ENCODE measurements at regions not wholly inside any gene's neighbourhood (a gene's known extent, or its start where the extent isn't known, plus 50 kb on each side); places are given as distances from the start of the nearest gene placed in this dataset.

DNA sequence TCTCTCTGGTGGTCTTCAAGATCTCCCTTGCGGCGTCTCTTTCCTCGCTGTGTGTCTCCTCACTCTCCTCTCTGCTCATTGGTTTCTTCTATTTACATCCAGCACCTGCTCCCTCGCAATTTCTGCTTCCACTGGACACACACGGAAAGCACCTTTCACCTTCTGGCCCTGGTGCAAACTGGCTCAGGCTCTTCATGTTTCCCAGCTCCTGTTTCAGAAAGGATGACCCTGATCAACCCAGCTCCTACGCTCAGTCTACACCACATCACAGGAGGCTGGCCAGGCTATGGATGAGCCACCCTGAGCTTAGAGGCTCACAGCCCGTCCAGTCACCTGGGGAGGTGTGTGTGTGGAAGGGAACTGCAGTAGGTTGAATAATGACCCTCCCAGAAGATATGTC, 72.7 kb downstream of the MCFD2 start:
- TF ChIP-seq, protein P1, sequence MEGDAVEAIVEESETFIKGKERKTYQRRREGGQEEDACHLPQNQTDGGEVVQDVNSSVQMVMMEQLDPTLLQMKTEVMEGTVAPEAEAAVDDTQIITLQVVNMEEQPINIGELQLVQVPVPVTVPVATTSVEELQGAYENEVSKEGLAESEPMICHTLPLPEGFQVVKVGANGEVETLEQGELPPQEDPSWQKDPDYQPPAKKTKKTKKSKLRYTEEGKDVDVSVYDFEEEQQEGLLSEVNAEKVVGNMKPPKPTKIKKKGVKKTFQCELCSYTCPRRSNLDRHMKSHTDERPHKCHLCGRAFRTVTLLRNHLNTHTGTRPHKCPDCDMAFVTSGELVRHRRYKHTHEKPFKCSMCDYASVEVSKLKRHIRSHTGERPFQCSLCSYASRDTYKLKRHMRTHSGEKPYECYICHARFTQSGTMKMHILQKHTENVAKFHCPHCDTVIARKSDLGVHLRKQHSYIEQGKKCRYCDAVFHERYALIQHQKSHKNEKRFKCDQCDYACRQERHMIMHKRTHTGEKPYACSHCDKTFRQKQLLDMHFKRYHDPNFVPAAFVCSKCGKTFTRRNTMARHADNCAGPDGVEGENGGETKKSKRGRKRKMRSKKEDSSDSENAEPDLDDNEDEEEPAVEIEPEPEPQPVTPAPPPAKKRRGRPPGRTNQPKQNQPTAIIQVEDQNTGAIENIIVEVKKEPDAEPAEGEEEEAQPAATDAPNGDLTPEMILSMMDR (IDR thresholded peaks at IDR 0.05; ENCODE audit: insufficient read depth, low read length, missing control alignments), result no peak
- no peak for DNase-seq (ENCODE audit: low read depth, low spot score)
- CTCF ChIA-PET, result no interaction called here
- H3K4me3 ChIP-seq (ENCODE audit: low read depth, low read length), result no peak overlapping the region
- POLR2A ChIA-PET, result no interaction called here

DNA sequence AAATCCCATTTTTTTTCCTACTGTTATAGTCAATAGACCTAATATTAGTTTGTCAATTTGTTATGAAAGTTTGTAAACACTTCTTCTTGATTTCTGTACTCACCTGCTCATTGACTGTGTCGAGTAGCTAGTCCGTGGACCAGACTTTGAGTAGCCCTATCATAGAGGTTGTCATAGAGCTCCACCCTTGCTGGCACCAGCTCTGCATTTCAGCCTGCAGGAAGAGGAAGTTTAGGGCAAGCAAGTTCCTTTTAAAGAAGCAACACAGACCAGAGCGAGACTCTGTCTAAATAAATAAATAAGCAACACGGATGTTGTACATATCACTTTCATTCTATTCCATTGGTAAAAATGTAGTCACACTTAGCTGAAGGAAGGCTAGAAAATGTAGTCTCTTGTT, 74.0 kb downstream of the MCFD2 start:
- POLR2A ChIA-PET, result interaction anchor here (0.6 to 0.7 kb wide), 2 partner anchors 296 to 321 kb away, joined by 3 read pairs; no protein-coding TSS in a partner anchor
- no peak overlapping the region for H3K4me3 ChIP-seq (ENCODE audit: low read depth, low read length)
- TF ChIP-seq, protein P1 (IDR thresholded peaks at IDR 0.05; ENCODE audit: insufficient read depth, low read length, missing control alignments), result no peak
- CTCF ChIA-PET, result interaction anchor here (0.6 to 1.4 kb wide), 3 partner anchors 61 to 65 kb away, joined by 3 read pairs; no protein-coding TSS in a partner anchor
- DNase-seq (ENCODE audit: low read depth, low spot score), result no peak

DNA sequence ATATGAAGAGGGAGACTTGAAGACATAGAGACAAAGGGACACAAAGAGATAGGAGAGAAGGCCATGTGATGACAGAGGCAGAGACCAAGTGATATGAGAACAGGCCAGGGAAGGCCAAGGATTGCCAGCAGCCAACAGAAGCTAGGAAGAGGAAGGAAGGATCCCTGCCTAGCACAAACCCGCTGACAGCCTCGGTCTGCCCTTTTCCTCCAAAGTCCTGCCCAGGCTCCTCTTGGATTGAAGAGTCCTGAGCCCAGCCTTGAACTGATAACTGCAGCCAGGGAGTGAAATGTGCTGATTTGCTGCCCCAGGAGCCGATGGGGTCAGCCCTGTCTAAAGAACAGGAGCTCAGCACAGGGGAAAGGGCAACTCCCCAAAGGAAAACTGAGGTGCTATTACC, 76.6 kb downstream of the MCFD2 start:
- CTCF ChIA-PET, result interaction anchor here (0.7 to 1.2 kb wide), 4 partner anchors 9 to 189 kb away, joined by 3 to 4 read pairs (median 3); no protein-coding TSS in a partner anchor
- no peak for DNase-seq (ENCODE audit: low read depth, low spot score)
- TF ChIP-seq, protein P1 (IDR thresholded peaks at IDR 0.05; ENCODE audit: insufficient read depth, low read length, missing control alignments), result no peak
- POLR2A ChIA-PET, result no interaction called here
- H3K4me3 ChIP-seq (ENCODE audit: low read depth, low read length), result no peak overlapping the region

DNA sequence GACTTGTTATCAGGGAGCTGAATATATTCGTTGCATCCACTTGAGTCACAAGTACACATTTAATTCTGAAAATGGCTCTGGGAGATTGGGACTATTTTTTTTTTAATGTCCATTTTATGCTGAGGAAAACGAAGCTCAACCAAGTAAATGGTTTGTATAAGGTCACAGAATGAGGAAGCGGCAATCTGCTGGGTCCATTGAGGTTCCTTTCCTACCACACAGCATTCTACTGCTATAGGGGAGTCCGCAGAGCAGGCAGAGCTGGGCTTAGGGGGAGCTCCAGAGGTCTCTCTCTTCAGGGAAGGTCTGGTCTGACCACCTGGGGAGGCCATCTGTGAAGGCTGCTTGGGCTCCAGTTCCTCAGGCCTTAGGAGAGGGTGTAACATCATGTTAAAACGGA, 77.9 kb downstream of the MCFD2 start:
- no peak overlapping the region for H3K4me3 ChIP-seq (ENCODE audit: low read depth, low read length)
- ChIA-PET POLR2A (no interaction called here), CTCF (interaction anchor here (1.5 kb wide), 1 partner anchor 23 kb away, joined by 3 read pairs; no protein-coding TSS in a partner anchor)
- TF ChIP-seq, protein P1 (IDR thresholded peaks at IDR 0.05; ENCODE audit: insufficient read depth, low read length, missing control alignments), result no peak
- no peak for DNase-seq (ENCODE audit: low read depth, low spot score)

DNA sequence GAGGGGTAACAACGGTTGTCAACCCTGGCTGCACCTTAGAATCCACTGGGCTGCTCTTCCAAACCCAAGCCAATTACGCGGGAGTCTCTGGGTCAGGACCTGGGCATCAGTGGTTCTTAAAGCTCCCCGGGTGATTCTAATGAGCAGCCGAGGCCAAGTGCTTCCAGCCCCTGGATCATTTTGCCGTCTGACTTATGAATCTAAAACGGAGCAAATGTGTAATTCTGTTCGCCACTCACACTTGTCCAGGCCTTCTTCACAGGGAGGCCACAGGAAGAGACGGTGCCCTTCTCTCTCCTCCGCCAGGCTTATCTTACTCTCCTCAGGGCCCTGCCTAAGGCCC, 78.5 kb downstream of the MCFD2 start:
- ChIA-PET CTCF (interaction anchor here (1.5 kb wide), 1 partner anchor 23 kb away, joined by 3 read pairs; no protein-coding TSS in a partner anchor), POLR2A (no interaction called here)
- H3K4me3 ChIP-seq (ENCODE audit: low read depth, low read length), result no peak overlapping the region
- DNase-seq (ENCODE audit: low read depth, low spot score), result no peak
- TF ChIP-seq, protein P1 (IDR thresholded peaks at IDR 0.05; ENCODE audit: insufficient read depth, low read length, missing control alignments), result no peak

DNA sequence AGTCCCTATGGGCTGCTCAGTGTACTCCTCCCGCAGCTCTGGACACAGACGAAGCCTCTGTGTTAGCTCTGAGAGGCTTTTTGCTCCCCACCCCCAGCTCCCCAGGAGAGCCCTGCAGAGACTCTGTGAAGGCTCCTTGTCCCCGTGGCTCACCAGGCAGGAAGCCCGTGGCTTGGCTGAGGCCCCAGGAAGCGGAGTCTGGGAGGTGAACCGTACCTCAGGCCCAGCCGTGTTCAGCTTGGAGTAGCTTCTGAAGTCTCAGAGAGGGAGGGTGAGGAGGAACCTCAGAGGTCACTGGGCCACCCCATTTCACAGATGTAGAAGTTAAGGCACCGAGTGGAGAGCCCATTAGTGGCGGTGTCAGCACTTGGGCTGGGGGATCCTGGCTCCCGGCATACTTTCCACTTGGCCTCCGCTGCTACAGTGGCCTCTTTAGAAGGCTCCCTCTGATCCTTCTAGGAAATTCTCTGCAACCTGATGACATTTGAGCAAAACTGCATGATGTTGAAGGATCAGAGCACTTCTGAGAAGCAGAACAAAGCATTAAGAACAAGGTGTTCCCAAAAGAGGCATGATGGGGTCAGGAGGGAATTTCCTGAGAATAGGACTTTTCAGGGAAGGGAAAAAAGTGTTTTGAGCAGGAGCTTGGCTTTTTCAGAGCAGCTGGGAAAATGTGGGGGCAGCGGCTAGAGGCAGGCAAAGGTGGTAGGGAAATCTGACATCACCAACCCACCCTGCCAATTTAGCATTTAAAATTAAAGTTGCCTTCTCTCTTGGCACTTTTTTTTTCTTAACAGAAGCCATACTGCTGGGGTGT, 79.1 kb downstream of the MCFD2 start:
- no peak for DNase-seq (ENCODE audit: low read depth, low spot score)
- POLR2A ChIA-PET, result interaction anchor here (1.0 to 1.3 kb wide), 2 partner anchors 11 to 19 kb away, joined by 3 to 9 read pairs; no protein-coding TSS in a partner anchor

More for the DNA sequence above, 79.1 kb downstream of the MCFD2 start:
- TF ChIP-seq, protein P1 (IDR thresholded peaks at IDR 0.05; ENCODE audit: insufficient read depth, low read length, missing control alignments), result no peak
- CTCF ChIA-PET, result interaction anchor here (1.5 kb wide), 1 partner anchor 22 kb away, joined by 3 read pairs; no protein-coding TSS in a partner anchor
- H3K4me3 ChIP-seq (ENCODE audit: low read depth, low read length), result no peak overlapping the region
